ENCODE measurements at regions not wholly inside any gene's neighbourhood (a gene's known extent, or its start where the extent isn't known, plus 50 kb on each side); places are given as distances from the start of the nearest gene placed in this dataset.
"Not testable (repeated sequence)": the region's sequence is repeated elsewhere in the genome, so short reads cannot be mapped to it uniquely, and the experiment has no call there.

DNA sequence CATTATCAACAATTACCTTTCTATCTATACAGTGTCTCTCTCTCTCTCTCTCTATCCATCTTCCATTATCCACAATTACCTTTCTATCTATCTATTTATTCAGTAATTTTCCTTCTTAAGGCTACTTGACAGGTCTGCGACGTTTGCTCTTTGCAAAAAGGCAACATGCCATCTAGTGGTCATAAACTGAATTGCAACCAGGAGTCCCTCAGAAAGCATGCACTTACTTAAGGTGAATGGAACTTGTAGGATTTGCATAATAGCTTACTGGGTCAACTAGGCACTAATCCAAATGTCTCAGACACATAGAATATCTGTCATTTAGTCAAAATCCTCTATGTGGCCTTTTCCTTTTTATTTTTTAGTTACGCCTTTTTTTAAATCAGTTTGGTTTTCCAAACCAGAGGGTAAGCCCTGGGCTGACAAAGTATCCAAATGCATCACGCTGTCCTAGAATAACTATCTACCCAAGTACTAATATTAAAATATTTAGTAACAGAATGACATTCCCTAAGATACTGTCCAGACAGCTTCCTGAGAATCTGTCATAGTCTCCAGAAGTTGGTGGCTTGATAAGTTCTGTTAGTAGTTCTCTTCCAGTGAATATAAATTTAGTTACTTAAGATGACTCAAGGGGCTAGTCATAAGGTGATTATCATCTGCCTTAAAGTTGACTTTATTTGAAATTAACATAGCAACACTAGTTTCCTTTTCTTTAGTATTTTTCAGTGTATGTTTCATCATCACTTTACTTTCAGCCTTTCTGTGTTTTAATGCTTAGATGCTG lies 208.3 kb downstream of the PPP1R3A start:
- peak; percentile 73 for DNase-seq (ENCODE audit: low spot score)

DNA sequence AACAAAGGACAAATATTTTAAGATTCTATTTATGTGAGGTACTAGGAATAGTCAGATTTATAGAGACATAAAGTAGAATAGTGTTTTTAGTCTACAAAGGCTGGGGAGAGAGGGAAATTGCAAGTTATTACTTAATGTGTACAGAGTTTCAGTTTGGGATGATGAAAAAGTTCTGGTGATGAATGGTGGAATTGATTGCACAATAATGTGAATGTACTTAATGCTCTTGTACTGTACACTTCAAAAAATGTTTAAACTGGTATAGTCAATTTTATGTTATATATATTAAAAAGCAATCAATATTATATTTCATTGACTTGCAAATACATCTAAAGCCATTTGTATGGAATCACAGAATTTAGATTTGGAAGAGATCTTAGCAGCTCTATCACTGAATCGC lies 213.4 kb downstream of the PPP1R3A start:
- DNase-seq (ENCODE audit: low spot score) = no peak

DNA sequence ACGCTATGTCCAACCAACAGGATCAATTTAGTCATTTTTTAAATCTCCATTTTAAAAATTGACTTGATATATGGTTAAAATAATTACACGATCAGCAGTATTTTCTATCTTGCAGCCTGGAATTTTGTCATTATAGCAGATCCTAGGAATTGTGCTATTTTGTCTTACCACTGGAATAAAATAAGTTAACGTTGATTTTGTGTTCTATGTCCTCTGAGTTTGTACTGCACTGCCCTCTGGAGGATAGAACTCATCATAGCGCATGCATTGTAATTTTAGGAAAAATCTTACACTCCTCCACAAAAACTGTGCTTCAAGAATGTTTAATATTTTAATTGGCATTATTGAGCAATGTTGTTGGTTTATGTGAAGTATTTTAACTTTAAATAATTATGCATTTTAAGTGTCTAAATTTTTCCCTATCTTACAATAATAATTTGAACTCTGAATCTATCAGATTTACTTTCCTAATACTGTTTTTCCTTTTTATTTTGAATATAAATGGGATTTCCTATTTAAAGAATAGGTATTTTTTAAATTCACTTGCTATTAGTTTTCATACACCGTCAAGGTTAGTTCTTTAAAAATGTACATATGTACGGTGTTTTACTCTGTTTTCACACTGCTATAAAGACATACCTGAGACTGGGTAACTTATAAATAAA lies 220.1 kb downstream of the PPP1R3A start:
- DNase-seq (ENCODE audit: low spot score) = peak; percentile 22

DNA sequence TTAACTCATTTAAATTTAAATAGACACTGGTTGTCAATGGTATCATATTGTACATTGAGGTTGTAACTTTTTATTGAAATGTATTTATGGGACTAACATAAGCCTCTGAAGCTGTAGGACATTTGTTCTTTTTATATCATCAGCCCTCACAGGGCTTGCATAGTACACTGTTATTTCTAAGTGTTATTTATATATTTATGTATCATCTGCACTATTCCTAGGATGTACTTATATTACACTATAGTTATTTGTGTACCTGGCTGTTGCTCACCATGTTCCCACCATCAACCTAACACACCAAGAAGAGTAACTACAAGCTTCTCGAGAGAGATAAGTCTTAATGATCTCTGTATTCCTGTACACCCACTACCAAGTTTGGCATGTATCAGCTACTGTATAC lies 224.7 kb downstream of the PPP1R3A start:
- DNase-seq (ENCODE audit: low spot score) = no peak

DNA sequence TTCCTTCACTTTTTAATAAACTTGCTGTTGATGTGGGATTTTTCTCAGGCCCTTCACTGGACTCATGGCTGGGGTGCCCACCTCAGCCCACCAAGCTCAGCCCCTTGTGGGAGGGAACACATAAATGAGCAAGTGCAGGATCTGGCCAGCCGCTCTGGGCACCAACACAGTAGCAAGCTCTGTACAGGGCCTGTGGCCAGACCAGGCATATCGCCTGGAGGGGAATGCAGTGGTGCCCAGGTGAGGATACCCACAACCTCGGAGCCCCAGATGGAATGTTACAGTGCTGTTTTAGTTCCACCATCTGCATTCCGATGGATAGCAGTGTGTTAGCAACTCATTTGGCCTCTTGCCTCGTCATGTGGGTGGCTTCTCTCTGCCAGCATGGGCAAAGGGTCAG lies 234.6 kb downstream of the PPP1R3A start:
- no peak for DNase-seq (ENCODE audit: low spot score)

DNA sequence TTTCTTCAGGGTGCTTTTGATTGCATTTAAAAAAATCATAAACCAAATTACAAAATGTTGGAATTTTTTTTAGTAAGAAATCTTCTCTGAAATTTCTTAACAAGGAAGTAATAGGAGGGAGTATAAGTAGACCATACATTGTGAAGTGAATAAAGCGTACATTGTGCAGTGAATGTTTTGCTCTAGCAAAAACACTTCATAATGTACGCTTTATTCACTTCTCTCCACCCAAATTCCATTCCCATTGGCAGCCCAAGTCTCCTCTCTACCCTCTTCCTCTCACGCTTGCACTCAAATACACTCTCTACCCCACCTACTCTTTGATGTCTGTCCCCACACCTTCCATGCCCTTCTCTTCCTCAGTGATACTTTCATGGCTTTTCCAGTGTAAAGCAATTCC lies 241.0 kb downstream of the PPP1R3A start:
- no peak for DNase-seq (ENCODE audit: low spot score)

DNA sequence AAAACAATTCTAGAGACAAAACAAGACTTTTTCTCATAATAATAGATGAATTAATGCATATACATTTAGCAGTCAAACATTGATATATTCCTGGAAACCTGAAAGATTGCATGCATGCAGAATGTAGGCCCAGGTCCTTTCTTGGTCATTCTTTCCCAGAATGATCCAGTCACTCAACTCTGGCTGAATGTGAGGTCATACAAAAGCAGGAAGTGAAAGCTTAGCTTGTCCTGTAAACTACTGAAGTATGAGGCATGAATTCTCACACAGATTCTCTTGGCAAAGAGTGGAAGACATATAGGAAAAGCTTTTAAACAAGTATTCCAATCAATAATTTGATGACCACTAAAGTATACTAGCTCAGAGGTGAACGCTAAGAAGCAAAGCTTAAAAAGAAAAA lies 253.9 kb downstream of the PPP1R3A start:
- no peak for DNase-seq (ENCODE audit: low spot score)

DNA sequence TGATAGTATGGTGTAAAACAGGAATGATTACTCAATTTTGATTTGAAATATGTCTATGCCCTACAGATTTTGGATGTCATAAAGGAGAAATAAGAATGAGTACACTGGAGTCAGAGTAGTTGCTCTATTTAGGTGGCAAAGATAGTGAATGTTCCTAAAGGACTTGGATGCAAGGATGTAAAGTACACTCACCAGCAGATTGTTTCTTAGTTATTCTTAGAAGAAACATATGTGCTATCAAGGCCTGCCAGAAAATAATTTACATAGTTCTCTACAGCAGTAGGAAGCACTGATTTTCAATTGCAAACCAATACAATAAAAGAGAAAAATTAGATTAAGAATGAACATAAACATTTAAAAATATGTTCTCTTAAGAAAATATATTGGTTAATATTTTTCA lies 259.4 kb downstream of the PPP1R3A start:
- DNase-seq (ENCODE audit: low spot score) = no peak

DNA sequence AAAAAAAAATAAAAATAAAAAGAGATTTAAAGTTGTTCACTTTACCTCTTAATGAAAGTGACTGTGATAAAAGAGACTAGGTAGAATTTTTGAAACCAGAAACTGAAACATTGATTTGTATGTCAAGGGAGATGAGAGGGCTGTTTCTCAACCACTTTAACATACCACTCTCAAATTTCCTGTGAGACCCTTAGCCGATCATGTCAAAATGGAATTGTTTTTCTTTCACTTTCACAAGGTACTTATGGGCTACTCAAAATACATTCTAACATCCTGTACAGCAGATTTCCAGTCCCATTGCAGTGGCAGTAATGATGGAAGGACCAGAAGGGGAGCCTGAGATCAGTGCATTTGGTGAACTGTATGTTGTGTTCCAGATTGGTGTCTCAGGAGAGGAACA lies 261.2 kb downstream of the PPP1R3A start:
- no peak for DNase-seq (ENCODE audit: low spot score)

DNA sequence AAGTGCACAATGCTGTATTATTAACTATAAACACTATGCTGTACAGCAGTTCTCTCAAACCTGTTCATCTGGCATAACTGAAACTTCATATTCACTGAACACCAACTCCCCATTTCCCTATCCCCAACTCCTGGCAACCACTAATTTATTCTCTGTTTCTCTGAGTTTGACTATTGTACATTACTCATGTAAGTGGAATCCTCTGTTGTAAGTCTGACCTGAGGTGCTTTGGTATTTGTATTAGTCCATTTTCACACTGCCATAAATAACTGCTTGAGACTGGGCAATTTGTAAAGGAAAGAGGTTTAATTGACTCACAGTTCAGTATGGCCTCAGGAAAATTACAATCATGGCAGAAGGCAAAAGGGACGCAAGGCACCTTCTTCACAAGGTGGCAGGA lies 266.3 kb downstream of the PPP1R3A start:
- DNase-seq (ENCODE audit: low spot score) = no peak

DNA sequence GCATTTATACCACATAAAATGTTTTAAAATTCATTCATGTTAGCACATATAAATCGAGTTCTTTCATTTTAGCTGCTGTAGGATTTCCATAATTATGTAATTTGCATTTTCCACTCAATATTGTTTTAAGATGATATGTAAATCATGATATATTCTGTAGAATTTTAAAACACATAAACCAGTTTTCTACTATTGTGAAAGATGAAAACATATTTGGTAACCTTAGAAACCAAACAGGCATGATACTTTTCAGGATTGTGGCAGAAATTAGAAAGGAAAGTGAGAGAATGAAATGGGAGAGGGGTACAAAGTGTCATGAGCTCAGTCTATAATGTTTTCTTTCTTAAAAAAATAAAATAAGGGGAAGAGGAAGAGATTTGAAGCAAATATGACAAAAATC lies 269.3 kb downstream of the PPP1R3A start:
- DNase-seq (ENCODE audit: low spot score) = no peak

DNA sequence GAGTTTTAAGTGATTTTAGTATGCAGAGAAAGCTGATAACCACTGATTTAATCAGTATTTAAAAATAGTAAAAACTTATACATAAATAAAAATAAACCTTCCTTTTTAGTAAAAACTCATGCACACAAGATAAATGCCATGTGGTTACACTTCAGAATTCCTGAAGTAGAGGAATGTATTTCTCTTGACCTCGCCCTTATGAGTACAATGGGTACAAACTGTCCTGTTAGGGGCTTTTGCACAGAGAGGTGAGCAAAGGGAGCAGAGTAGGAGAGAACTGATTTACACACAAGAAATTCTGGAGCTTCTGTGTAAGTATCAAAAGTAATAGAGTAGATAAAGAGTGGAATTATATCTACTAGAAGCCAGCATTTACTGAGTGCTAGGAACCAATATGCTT lies 279.6 kb downstream of the PPP1R3A start:
- DNase-seq (ENCODE audit: low spot score) = no peak

DNA sequence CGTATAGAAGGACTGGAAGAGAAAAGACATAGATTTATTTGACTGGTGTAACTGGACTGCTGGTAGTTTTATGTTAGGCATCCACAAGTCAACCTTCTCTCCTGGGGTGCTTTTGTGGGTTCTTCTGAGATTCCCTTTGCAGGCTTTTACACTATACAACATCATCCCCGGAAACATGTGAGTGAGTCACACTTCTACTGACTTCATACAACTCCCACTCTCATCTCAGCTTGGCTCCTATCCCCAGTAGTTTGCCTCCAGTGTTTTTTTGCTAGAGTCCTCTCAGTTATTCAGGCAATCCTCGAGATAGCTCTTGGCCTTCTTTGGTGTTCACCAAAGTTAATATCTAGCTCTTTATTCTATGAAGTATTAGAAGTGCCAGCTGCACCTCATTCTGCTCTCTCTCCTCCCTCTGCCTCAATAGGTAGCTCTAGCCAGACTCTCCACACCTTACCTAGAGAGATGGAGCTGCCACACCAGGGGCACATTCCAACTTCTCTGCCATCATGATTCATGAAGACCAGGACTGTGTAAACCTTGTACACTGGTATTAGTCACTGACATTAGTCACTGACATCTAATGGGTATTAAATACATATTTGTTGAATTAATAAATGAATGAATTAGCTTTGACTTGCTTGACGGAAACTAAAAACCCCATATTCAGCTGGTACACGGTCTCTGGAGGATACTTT lies 281.9 kb downstream of the PPP1R3A start:
- DNase-seq (ENCODE audit: low spot score) = no peak

DNA sequence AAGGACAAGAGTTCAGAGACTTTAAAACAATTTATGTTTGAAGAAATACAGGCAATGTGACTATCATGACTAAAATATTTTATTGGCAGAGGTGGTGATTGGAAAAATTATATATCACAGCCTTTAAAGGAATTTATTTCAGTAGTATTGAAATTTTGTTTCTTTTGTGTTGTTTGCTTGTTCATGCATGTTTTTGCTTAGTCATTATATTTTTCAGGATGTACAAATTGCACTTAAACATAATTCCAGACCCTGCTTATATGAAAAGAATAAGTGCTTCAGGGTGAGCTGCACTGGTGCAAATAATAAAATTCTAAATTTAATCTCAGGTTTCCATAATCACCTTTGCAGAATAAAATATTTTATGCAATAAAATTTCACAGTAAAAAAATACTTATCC lies 283.3 kb downstream of the PPP1R3A start:
- no peak for DNase-seq (ENCODE audit: low spot score)

DNA sequence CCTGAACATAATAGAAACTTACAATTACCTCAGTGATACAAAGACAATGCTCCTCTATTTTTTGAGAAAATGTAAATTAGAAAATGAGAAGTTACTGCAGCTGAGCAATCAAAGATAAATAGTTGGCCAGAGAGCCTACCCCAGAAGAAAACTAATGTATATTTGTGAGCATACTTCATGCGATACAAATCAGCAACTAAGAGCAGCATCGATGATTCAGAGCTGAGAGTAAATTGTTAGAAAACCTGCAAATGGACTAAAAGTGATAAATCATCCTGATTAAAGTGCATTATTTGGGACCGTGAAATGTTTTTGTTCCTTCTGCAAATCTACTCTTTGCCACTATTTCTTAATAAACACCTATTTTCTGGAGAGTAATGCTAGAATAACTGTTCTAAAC lies 285.7 kb downstream of the PPP1R3A start:
- DNase-seq (ENCODE audit: low spot score) = no peak

DNA sequence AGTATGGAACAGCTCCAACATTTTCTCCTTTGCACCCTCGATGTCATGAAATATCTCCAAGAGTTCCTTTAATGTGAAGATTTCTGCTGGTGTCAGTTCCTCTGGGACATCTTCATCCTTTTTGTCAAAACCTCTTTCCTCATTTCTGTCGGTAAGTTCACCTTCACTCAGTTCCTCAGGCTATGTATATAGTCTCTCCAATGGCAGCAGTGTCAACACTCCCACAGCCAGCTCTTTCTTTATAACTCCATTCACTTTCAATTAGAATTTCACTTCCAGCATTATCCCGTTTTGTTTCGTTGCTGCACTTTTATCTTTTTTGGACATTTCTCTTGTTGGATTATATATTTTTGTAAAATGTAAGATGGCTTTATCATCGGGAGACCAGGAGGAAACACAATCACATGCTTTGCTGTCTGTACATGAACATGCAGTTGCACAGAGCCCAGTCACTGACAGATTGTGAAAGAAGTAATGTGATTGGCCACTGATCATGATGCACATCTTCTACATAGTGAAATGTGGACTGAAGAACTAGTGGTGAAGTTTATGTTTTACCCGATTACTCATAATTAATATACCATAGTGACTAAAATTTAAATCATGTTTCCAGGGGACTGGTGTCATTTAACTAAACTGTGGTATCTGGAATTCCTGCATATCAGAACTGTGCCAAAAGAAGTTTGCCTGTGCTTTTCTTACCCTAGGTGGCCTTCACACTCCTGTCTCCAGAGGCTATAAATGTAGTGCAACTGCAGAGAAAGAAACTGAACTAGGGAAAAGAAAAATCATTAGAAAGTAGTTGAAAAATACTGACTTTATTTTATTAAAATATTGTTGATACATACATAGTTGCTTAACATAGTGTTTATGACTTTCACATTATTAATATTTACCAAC lies 289.6 kb downstream of the PPP1R3A start:
- DNase-seq (ENCODE audit: low spot score) = no peak

DNA sequence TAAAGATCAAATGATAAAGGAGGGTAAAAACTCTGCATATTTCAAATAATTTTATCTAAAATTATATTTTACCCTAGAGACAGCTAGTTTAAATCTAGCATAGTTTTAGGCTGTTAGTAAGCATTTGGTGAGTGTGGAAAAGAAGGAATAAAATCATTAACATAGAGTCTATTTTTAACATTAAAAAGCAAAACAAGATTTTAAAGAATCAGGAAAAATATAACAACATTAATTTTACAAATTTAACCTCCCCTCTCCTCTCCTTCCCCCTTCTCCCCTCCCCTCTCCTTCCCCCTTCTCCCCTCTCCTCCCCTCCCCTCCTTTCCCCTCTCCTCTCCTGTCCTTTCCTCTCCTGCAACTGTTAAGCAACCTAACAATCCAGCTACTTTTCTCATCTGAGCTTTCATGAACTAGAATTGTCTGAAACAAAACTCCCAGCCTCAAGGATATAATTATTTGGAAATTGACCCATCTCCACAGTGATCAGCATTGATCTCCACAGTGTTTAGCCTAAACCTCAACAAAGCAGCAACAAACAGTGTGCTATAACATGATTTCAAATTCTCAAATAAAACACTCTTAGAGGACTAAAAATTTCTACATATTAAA lies 293.2 kb downstream of the PPP1R3A start:
- no peak for DNase-seq (ENCODE audit: low spot score)

DNA sequence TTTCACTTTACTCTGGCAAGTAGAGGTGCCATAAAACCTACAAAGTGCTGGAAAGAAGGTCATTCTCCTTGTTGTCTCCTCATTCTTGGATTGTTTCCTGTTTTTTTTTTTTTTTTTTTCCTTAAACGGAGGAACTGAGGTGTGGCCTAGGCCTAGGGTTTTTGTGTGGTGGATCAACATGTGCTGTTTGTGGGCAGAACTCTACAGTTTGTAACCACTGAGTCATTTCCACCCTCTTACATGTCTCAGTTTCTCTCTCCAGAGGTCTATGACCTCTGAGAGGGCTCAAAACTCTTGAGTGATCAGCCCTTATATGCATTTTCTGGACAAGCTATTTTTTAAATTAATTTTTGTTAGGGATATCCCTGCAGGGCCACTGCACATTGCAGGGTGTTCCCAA lies 296.0 kb downstream of the PPP1R3A start:
- no peak for DNase-seq (ENCODE audit: low spot score)

DNA sequence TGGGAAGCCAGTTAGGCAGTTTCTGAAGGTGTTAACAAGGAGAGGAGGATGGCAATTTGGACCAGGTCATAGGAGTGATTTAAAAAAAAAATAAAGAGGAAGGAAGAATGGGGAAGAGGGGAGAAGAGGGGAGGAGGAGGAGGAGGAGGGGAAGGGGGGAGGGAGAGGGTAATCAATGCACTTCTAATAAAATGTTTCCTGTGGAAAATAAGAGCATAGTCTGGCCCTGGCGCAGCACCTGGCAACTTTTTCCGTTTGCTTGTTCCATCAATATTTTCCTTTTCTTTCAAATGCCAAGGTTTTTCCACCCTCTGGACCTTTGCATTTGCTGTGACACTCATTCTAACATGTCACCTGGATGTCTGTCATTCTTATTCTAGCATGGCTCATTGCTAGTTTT lies 308.2 kb downstream of the PPP1R3A start:
- no peak for DNase-seq (ENCODE audit: low spot score)

DNA sequence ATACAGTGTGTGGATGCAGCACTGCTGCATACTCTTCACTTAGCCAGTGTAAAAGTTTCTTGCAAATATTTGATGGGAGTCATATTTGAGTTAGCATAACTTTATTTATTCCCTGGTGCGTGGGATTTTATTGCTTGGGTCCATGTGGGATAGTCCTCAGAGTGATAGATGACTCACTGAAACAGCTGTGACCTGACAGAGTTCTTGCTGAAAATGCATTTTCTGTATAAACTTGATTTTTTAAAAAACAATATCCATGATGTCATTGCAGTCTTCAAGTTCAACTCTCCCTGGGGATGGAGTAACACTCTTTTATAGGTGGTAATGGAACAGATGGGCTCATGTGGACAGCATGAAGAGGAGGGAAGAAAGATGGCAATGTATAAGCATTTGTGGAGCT lies 310.0 kb downstream of the PPP1R3A start:
- DNase-seq (ENCODE audit: low spot score) = no peak

DNA sequence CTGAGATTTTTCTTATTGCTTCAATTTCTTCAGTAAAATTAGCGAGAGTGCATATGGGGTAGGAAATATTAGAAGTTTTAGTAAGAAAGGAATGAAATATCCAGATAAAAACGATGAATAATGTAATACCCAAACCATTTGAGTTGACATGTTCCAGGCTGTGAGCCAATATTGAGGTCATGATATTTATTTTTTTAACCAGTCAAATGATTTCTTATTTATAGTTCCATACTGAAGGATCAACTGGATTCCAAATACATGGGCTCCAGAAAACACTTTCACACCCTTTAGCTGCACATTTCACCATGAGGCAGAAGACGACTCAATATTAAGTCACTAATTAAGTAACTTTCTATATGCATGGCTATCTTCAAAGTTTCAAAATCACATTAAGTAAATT lies 312.5 kb downstream of the PPP1R3A start:
- DNase-seq (ENCODE audit: low spot score) = no peak

DNA sequence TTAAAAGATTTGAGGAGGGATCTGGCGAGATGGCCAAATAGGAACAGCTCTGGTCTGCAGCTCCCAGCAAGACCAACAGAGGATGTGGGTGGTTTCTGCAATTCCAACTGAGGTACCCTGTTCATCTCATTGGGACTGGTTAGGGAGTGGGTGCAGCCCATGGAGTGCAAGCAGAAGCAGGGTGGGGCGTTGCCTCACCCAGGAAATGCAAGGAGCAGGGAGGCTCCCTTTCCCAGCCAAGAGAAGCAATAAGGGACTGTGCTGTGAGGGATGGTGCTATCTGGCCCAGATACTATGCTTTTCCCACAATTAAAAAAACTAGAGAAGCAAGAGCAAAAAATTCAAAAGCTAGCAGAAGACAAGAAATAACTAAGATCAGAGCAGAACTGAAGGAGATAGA lies 318.4 kb downstream of the PPP1R3A start:
- not testable (repeated sequence) for DNase-seq (ENCODE audit: low spot score)
